Upper lobe of left lung (tissue), 6 donors: ENCODE measurements at regions not wholly inside any gene's neighbourhood (a gene's known extent, or its start where the extent isn't known, plus 50 kb on each side); places are given as distances from the start of the nearest gene placed in this dataset.

ENCODE experiments used
- ATAC-seq, 2 donors: fragments of 200-7000 bp; cut with Tn5 transposase; one replicate each; pipeline ENCODE4 v1.9.1; 2022; ENCODE audit warnings: mild to moderate bottlenecking in 2 of 2, moderate library complexity in 2 of 2; ENCODE audit not compliant: low FRiP score in 2 of 2
- DNase-seq, 2 donors: peaks; one replicate each; pipeline ENCODE4 v3.0.0-alpha.2; 2019 to 2020
- H3K27ac ChIP-seq, 4 donors: fragments of 200-600 bp; sonication (generic); one replicate each; pipeline ENCODE4 v1.5.1; 2016 to 2019
- H3K27me3 ChIP-seq, 4 donors: fragments of 200-600 bp; sonication (generic); one replicate each; pipeline ENCODE4 v1.5.1; 2017 to 2019
- H3K36me3 ChIP-seq, 4 donors: fragments of 200-600 bp; sonication (generic); one replicate each; pipeline ENCODE4 v1.5.1; 2016 to 2019
- H3K4me1 ChIP-seq, 4 donors: fragments of 200-600 bp; sonication (generic); one replicate each; pipeline ENCODE4 v1.5.1; 2018 to 2019
- H3K4me3 ChIP-seq, 4 donors: fragments of 200-600 bp; sonication (generic); one replicate each; pipeline ENCODE4 v1.5.1; 2017 to 2019; ENCODE audit warnings: mild to moderate bottlenecking in 2 of 4, moderate library complexity in 1 of 4
- H3K9me3 ChIP-seq, 4 donors: fragments of 200-600 bp; sonication (generic); one replicate each; pipeline ENCODE4 v1.5.1; 2018 to 2019
- EP300 ChIP-seq, 4 donors: sonication (generic); formaldehyde crosslinking; IDR thresholded peaks; one replicate each; pipeline ENCODE4 v1.5.1; 2017; ENCODE audit warnings: antibody characterized with exemption in 4 of 4, control low read depth in 2 of 4
- POLR2A ChIP-seq, 4 donors: fragments of 450-650 bp; IDR thresholded peaks; one replicate each; pipeline ENCODE4 v1.5.1; 2016 to 2017; ENCODE audit warnings: antibody characterized with exemption in 4 of 4, mild to moderate bottlenecking in 2 of 4
- POLR2AphosphoS5 ChIP-seq, 2 donors: sonication (generic); formaldehyde crosslinking; IDR thresholded peaks; one replicate each; pipeline ENCODE4 v1.5.1; 2017; ENCODE audit warnings: antibody characterized with exemption in 2 of 2
- WGBS, 2 donors: methylation state at CpG; one replicate each; pipeline ENCODE4 v1.1.5; 2017 to 2018; 5-methylcytosine and 5-hydroxymethylcytosine counted together
- TF ChIP-seq, protein P1 (sequence below), 6 experiments: fragments of 450-650 bp in 4 of 6; fragments of 200-600 bp in 2 of 6; sonication (generic) in 2 of 6; IDR thresholded peaks; one replicate each; pipeline ENCODE4 v1.5.1; 2016 to 2019; ENCODE audit warnings: antibody characterized with exemption in 6 of 6
- donor health status: DM: no; HTN: no; CAD: no; lungs with moderate emphysema.
- donor health status: DM: no; HTN: yes; CAD: no; lungs with severe emphysema.

- DNase-seq (no peak), ATAC-seq (no peak)
- Histone ChIP-seq H3K9me3 (no peaks in the 10 kb centered on the region), H3K36me3 (no peaks in the 10 kb centered on the region), H3K27me3 (no peaks in the 10 kb centered on the region), H3K4me1 (peaks cover 0 to 7% (median 2%) of the 10 kb centered on the region in 4 donors), H3K4me3 (no peak overlapping the region), H3K27ac (no peak overlapping the region)
- WGBS, 2 donors: 53 to 54% methylated on average over 7 of the region's 7 CpGs
- TF ChIP-seq EP300 (IDR thresholded peaks at IDR 0.05): no peak
- no peak for TF ChIP-seq POLR2AphosphoS5 (IDR thresholded peaks at IDR 0.05)
- TF ChIP-seq, protein P1, sequence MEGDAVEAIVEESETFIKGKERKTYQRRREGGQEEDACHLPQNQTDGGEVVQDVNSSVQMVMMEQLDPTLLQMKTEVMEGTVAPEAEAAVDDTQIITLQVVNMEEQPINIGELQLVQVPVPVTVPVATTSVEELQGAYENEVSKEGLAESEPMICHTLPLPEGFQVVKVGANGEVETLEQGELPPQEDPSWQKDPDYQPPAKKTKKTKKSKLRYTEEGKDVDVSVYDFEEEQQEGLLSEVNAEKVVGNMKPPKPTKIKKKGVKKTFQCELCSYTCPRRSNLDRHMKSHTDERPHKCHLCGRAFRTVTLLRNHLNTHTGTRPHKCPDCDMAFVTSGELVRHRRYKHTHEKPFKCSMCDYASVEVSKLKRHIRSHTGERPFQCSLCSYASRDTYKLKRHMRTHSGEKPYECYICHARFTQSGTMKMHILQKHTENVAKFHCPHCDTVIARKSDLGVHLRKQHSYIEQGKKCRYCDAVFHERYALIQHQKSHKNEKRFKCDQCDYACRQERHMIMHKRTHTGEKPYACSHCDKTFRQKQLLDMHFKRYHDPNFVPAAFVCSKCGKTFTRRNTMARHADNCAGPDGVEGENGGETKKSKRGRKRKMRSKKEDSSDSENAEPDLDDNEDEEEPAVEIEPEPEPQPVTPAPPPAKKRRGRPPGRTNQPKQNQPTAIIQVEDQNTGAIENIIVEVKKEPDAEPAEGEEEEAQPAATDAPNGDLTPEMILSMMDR (IDR thresholded peaks at IDR 0.05): no peak
- TF ChIP-seq POLR2A (IDR thresholded peaks at IDR 0.05): no peak
Measured at GRCh38 chr13:105774739-105775460, 760.6 kb downstream of the EFNB2 start.

DNA sequence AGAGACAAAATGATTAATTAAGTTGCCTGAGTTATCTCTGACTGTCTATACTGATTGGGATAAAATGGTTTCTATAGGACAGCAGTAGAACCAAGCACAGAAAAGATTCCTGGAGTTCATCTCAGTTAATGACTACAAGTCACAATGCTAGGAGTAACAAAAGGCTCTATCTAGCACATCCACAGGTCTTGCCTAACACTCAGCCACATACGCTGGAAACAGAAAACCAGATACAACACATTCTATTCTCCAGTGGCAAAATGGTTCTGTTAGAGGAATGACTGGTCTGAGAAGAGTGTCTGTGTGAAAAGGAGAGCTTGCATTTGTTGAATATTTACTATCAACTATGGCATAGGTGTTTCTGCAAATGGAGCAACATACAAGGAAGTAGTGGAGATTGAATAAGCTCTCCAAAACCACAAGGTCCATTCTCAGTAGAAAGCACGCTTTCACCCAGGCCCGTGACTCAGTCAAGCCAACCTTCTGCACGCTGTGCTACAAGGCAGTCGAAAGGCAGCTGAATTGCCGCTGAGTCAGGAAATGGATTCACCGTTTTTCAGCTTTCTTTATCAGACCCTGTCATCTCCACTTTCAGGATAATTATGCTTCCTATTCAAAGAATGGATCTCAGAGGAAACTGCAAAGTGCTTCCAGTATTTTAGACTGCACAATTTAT, 761.5 kb downstream of the EFNB2 start:
- H3K9me3 ChIP-seq: no peaks in the 10 kb centered on the region
- H3K27me3 ChIP-seq: no peaks in the 10 kb centered on the region
- 33 to 48% methylated on average over 7 of the region's 7 CpGs for WGBS, 2 donors
- H3K27ac ChIP-seq: no peak overlapping the region
- no peak for DNase-seq
- H3K4me3 ChIP-seq: no peak overlapping the region
- peak in 1 of 2 donors; percentile 12 for ATAC-seq
- no peak for TF ChIP-seq POLR2AphosphoS5 (IDR thresholded peaks at IDR 0.05)
- TF ChIP-seq EP300 (IDR thresholded peaks at IDR 0.05): no peak
- TF ChIP-seq, protein P1 (IDR thresholded peaks at IDR 0.05): no peak
- TF ChIP-seq POLR2A (IDR thresholded peaks at IDR 0.05): no peak
- no peaks in the 10 kb centered on the region for H3K36me3 ChIP-seq
- peaks cover 0 to 7% (median 2%) of the 10 kb centered on the region in 4 donors for H3K4me1 ChIP-seq

DNA sequence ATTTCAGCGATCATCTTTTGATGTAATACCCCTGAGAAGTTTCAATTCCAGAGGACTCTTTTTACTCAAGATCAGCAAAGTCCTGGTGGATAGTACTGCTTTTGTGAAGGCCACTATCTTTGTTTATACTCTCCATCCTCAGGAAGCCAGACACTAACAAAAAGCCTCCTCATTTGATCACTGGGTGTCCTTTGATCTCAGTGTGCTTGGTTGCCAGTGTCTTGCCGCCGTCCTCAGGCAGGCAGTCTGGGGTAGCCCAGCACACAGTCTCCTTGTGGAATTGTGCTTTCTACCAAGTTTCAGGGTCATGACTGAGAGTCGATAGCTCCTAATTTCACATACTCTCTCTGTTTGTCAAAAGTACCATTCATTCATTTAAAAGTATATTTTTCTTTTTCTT, 762.2 kb downstream of the EFNB2 start:
- no peaks in the 10 kb centered on the region for H3K36me3 ChIP-seq
- H3K4me1 ChIP-seq: peaks cover 0 to 7% (median 2%) of the 10 kb centered on the region in 4 donors
- H3K27me3 ChIP-seq: no peaks in the 10 kb centered on the region
- H3K9me3 ChIP-seq: no peaks in the 10 kb centered on the region
- WGBS, 2 donors: 69 to 71% methylated on average over 4 of the region's 4 CpGs
- ATAC-seq (peak in 1 of 2 donors; percentile 26), DNase-seq (no peak)
- no peak overlapping the region for H3K4me3 ChIP-seq
- TF ChIP-seq POLR2A (IDR thresholded peaks at IDR 0.05) (no peak), POLR2AphosphoS5 (IDR thresholded peaks at IDR 0.05) (no peak), EP300 (IDR thresholded peaks at IDR 0.05) (no peak)
- TF ChIP-seq, protein P1 (IDR thresholded peaks at IDR 0.05): no peak
- H3K27ac ChIP-seq: no peak overlapping the region

DNA sequence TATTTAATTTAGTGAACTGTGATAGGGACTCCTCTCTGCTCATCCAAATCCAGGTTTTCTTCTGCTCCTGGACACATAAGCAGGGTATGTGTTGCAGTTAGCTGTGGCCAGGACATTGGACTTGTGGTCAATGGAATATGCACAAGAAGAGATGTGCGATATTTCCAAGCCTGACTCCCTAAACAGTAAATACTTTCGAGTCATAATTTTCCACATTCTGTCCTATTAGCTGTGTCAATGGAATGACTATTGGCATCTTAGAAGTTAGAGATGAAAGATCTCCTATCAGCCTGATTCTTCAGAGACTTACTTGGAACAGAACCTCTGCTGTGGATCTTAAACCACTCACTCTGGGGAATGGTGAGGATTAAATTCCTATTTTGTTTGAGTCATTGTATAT, 771.0 kb downstream of the EFNB2 start:
- Histone ChIP-seq H3K27me3 (no peaks in the 10 kb centered on the region), H3K4me3 (no peak overlapping the region), H3K27ac (no peak overlapping the region), H3K4me1 (no peaks in the 10 kb centered on the region), H3K9me3 (no peaks in the 10 kb centered on the region), H3K36me3 (no peaks in the 10 kb centered on the region)
- TF ChIP-seq EP300 (IDR thresholded peaks at IDR 0.05) (no peak), POLR2A (IDR thresholded peaks at IDR 0.05) (no peak), POLR2AphosphoS5 (IDR thresholded peaks at IDR 0.05) (no peak)
- TF ChIP-seq, protein P1 (IDR thresholded peaks at IDR 0.05): no peak
- WGBS, 2 donors: 90 to 100% methylated on average over 2 of the region's 2 CpGs
- ATAC-seq (no peak), DNase-seq (no peak)
